Heart left ventricle (tissue), 13 donors: ENCODE measurements at regions not wholly inside any gene's neighbourhood (a gene's known extent, or its start where the extent isn't known, plus 50 kb on each side); places are given as distances from the start of the nearest gene placed in this dataset.

Experiments
- POLR2A ChIP-seq, 2 donors: fragments of 450-650 bp; IDR thresholded peaks; one replicate each; pipeline ENCODE4 v1.6.1; 2017; ENCODE audit warnings: antibody characterized with exemption in 2 of 2, mild to moderate bottlenecking in 2 of 2, moderate library complexity in 2 of 2
- TF ChIP-seq, protein P1 (sequence below), 12 donors: fragments of 200-600 bp; sonication (generic) in 4 of 12; IDR thresholded peaks; one replicate each; pipeline versions ENCODE4 v1.5.0 to v1.8.0; 2018 to 2022; ENCODE audit warnings: antibody characterized with exemption in 12 of 12, mild to moderate bottlenecking in 5 of 12
- donor health status: ischemic (EF 13 %, LVEDD 7.1; RV severe dilation, severe dysfunction).
- donor health status: DM: no; HTN: yes; CAD: no.
- donor health status: DM: no; HTN: no; CAD: no.
- donor health status: ischemic (EF 25% LVEDD 6.9; RV normal size, moderate dysfunction).
- donor health status: ischemic (EF 25% LVEDD 5.7; RV mildly dilated, moderate dysfunction).
- donor health status: ischemic (EF 35%, LVEDD 5.7; RV mildly dilated, moderate dysfunction).
- donor health status: nonischemic (EF 11% LVEDD 7.7; RV severe dilation, severe dysfunction).
- donor health status: DM: yes; HTN: yes; CAD: no.
- donor health status: PGD.
- donor health status: ischemic (EF 29% LVEDD 5.4; RV normal size, mild dysfunction).
- donor health status: nonischemic (EF 23%, LVEDD 6.1; RV moderate dilation, normal function).

DNA sequence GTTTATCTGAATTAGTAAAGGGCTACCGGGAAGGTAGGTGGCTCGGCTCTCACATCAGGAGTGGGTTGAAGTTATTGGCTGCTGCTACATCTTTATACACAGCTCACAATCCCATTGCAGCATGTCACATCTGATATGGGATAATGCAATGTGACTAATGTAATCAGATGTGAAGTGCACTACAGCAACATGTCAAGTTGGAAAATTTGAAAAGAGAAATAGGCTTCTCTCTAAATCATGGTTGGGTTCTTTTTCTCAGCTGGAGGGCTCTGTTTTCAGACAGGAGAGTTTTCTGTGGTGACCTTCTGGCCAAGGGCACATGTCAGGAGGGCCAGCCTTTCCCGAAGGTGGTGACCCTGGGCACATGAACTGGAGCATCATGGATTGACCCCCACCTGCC, 337.5 kb downstream of the HRH4 start:
- TF ChIP-seq, protein P1, sequence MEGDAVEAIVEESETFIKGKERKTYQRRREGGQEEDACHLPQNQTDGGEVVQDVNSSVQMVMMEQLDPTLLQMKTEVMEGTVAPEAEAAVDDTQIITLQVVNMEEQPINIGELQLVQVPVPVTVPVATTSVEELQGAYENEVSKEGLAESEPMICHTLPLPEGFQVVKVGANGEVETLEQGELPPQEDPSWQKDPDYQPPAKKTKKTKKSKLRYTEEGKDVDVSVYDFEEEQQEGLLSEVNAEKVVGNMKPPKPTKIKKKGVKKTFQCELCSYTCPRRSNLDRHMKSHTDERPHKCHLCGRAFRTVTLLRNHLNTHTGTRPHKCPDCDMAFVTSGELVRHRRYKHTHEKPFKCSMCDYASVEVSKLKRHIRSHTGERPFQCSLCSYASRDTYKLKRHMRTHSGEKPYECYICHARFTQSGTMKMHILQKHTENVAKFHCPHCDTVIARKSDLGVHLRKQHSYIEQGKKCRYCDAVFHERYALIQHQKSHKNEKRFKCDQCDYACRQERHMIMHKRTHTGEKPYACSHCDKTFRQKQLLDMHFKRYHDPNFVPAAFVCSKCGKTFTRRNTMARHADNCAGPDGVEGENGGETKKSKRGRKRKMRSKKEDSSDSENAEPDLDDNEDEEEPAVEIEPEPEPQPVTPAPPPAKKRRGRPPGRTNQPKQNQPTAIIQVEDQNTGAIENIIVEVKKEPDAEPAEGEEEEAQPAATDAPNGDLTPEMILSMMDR (IDR thresholded peaks at IDR 0.05) = no peak
- TF ChIP-seq POLR2A (IDR thresholded peaks at IDR 0.05) = no peak
